K562 (cell line): ENCODE measurements at regions not wholly inside any gene's neighbourhood (a gene's known extent, or its start where the extent isn't known, plus 50 kb on each side); places are given as distances from the start of the nearest gene placed in this dataset.

ENCODE experiments used
- CBFB ChIP-seq: sonication (generic); formaldehyde crosslinking; IDR thresholded peaks from 2 replicates; pipeline ENCODE4 v1.4.0; 2020; ENCODE audit warnings: mild to moderate bottlenecking, missing genetic modification reagents
- MEF2A ChIP-seq: IDR thresholded peaks from 2 replicates; pipeline ENCODE4 v1.6.1; 2011; ENCODE audit warnings: low read depth, mild to moderate bottlenecking, low read length, moderate library complexity; ENCODE audit not compliant: control insufficient read depth

DNA sequence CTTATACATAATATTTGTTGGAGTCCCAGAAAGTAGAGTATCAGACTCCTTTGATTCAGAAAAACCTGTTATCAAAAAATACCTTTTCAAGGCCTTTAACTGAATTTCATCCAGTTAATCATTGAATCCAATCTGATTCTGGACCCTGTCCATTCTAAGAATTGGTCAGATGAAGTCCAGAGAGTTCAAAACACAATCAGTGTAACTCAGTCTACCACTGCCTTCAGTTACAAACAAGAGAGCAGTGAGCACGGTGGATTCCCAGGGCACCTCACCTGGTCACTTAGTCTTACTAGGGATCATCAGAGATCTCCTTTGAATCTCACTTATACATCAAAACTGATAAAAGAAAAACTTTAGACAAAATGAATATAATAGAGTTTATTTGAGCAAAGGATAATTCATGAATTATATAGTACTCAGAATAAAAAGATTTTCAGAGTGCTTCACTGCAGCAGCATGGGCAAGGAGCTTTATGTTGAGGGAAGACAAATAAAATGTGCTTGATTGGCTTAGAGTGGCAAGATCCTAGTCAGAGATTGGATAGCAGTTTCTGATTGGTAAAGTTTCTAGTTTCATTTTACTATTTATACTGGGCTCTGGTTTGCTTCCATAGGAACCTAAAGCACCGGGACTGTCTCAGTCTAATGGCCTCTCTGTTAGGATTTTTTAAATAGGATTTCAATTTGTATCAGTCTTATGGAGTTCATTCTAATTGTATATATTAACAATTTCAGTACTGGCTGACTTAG, 474.9 kb upstream of the GOLIM4 start:
- no peak for TF ChIP-seq CBFB (CRISPR knock-in tag)
- no peak for TF ChIP-seq MEF2A
